ENCODE measurements at regions not wholly inside any gene's neighbourhood (a gene's known extent, or its start where the extent isn't known, plus 50 kb on each side); places are given as distances from the start of the nearest gene placed in this dataset.
"Not testable (repeated sequence)": the region's sequence is repeated elsewhere in the genome, so short reads cannot be mapped to it uniquely, and the experiment has no call there.

GRCh38 chr10:33008499-33009243 is 50.6 kb upstream of the ITGB1 start:
- DNase-seq (ENCODE audit: low read depth, low spot score) = no peak

GRCh38 chr10:33007731-33008381 is 49.8 kb upstream of the ITGB1 start:
- DNase-seq (ENCODE audit: low read depth, low spot score) = not testable (repeated sequence)

Measured in smooth muscle cell of the brain vasculature (primary cell).